Testis (tissue), 2 donors: ENCODE measurements at regions not wholly inside any gene's neighbourhood (a gene's known extent, or its start where the extent isn't known, plus 50 kb on each side); places are given as distances from the start of the nearest gene placed in this dataset.

Experiments
- DNase-seq: peaks from one replicate; pipeline ENCODE4 v3.0.0-alpha.2; 2019
- H3K27ac ChIP-seq, 2 donors: fragments of 200-600 bp; sonication (generic); one replicate each; pipeline ENCODE4 v1.5.1; 2019
- H3K27me3 ChIP-seq: fragments of 200-600 bp; sonication (generic); one replicate; pipeline ENCODE4 v1.5.1; 2019
- H3K36me3 ChIP-seq: fragments of 200-600 bp; sonication (generic); one replicate; pipeline ENCODE4 v1.5.1; 2017; ENCODE audit warnings: low read depth; ENCODE audit errors: missing control alignments
- H3K4me1 ChIP-seq: fragments of 200-600 bp; sonication (generic); one replicate; pipeline ENCODE4 v1.5.1; 2019
- H3K4me3 ChIP-seq, 2 donors: fragments of 200-600 bp; sonication (generic); one replicate each; pipeline ENCODE4 v1.5.1; 2017 to 2019
- H3K9me3 ChIP-seq: fragments of 200-600 bp; sonication (generic); one replicate; pipeline ENCODE4 v1.5.1; 2017
- POLR2A ChIP-seq: fragments of 450-650 bp; IDR thresholded peaks from one replicate; pipeline ENCODE4 v1.6.1; 2017; ENCODE audit warnings: antibody characterized with exemption, mild to moderate bottlenecking, moderate library complexity
- WGBS, 2 donors: methylation state at CpG; one replicate each; pipeline ENCODE4 v1.1.5; 2018; 5-methylcytosine and 5-hydroxymethylcytosine counted together
- intact Hi-C: fragments of 100-400 bp; cut with DNase I; formaldehyde crosslinking; loops from one replicate; pipeline ENCODE4 v1.15.1; 2023; ENCODE audit warnings: low total_unique reads
- small RNA-seq, 2 donors: library from RNA; depleted of rRNA; stranded (forward); fragments of <200 nt; gene quantifications; one replicate each; pipeline ENCODE3, GENCODE V24; 2016
- TF ChIP-seq, protein P1 (sequence below), 3 experiments: fragments of 450-650 bp in 2 of 3; fragments of 200-600 bp in 1 of 3; sonication (generic) in 1 of 3; IDR thresholded peaks; one replicate each; pipeline ENCODE4 v1.5.1; 2016 to 2019; ENCODE audit warnings: antibody characterized with exemption in 3 of 3, mild to moderate bottlenecking in 2 of 3, moderate library complexity in 1 of 3

DNA sequence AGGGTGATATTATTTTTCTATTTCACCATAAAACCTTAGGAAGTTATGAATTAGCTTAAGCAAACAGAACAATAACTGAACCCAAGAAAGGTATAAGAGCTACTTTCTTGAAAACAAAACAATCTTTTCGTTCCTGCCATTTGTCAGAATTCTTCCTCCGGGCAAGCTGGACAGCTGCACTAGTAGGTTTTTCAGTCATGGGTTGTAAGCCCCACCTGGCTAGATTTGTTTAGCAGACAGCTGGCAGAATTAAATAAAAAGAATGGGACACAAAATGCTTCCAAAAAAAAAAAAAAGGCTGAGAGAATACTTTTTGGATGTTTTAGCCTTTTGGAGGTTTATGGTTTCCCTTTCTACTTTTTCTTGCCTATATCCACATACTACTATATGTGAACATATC is 694.1 kb downstream of the ARHGAP15 start:
- H3K4me3 ChIP-seq: no peak overlapping the region
- 66 to 70% methylated on average over 2 of the region's 2 CpGs for WGBS, 2 donors
- no peaks in the 10 kb centered on the region for H3K4me1 ChIP-seq
- H3K27me3 ChIP-seq: no peaks in the 10 kb centered on the region
- DNase-seq: no peak
- no peaks in the 10 kb centered on the region for H3K36me3 ChIP-seq
- H3K9me3 ChIP-seq: no peaks in the 10 kb centered on the region
- TF ChIP-seq, protein P1, sequence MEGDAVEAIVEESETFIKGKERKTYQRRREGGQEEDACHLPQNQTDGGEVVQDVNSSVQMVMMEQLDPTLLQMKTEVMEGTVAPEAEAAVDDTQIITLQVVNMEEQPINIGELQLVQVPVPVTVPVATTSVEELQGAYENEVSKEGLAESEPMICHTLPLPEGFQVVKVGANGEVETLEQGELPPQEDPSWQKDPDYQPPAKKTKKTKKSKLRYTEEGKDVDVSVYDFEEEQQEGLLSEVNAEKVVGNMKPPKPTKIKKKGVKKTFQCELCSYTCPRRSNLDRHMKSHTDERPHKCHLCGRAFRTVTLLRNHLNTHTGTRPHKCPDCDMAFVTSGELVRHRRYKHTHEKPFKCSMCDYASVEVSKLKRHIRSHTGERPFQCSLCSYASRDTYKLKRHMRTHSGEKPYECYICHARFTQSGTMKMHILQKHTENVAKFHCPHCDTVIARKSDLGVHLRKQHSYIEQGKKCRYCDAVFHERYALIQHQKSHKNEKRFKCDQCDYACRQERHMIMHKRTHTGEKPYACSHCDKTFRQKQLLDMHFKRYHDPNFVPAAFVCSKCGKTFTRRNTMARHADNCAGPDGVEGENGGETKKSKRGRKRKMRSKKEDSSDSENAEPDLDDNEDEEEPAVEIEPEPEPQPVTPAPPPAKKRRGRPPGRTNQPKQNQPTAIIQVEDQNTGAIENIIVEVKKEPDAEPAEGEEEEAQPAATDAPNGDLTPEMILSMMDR (IDR thresholded peaks at IDR 0.05): no peak
- TF ChIP-seq POLR2A: no peak
- intact Hi-C loops: no loop called here
- no peak overlapping the region for H3K27ac ChIP-seq

DNA sequence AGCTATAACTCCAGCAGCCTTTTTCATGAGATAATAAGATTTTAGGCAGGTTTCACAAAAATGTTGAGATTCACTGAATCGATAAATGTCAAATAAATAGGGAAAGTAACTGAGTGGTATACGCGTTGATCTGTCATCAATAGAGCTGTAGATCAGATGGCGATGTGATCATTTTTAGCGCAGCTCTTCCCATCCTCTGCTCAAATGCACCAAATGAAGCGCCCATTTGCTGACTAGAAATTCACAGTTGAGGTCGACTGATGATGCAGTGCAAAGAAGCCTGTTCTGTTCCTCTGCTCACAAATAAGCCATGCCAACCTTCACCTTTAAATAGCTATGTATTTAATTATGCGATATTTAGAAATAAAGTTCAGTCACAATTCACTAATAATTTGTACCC is 693.5 kb downstream of the ARHGAP15 start:
- Histone ChIP-seq H3K4me1 (no peaks in the 10 kb centered on the region), H3K9me3 (no peaks in the 10 kb centered on the region), H3K4me3 (no peak overlapping the region), H3K27me3 (no peaks in the 10 kb centered on the region), H3K36me3 (no peaks in the 10 kb centered on the region), H3K27ac (no peak overlapping the region)
- DNase-seq: no peak
- 80 to 87% methylated on average over 8 of the region's 8 CpGs for WGBS, 2 donors
- no peak for TF ChIP-seq POLR2A
- TF ChIP-seq, protein P1 (IDR thresholded peaks at IDR 0.05): no peak
- intact Hi-C loops: no loop called here

DNA sequence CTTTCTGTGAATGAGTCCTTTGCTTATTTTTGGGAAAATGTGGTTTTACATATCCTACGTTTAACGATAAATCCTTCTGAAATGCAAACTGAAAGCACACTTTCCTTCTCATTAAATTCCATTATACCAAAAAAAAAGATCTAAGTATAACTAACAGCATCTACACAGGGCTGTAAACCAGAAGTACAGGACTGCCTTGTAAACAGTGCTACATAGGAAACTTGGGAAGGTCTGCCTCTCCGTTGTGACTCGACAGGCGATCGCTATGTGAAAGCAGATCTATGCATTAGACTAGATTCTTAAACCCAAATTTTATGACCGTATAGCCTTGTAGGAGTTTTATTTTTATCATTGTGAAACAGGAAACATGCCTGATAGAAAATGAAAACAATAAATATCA is 690.5 kb downstream of the ARHGAP15 start:
- WGBS, 2 donors: 54 to 58% methylated on average over 7 of the region's 7 CpGs
- Histone ChIP-seq H3K27ac (no peak overlapping the region), H3K36me3 (no peaks in the 10 kb centered on the region), H3K4me1 (no peaks in the 10 kb centered on the region), H3K9me3 (no peaks in the 10 kb centered on the region), H3K27me3 (no peaks in the 10 kb centered on the region), H3K4me3 (no peak overlapping the region)
- DNase-seq: no peak
- TF ChIP-seq, protein P1 (IDR thresholded peaks at IDR 0.05): no peak
- no peak for TF ChIP-seq POLR2A
- intact Hi-C loops: no loop called here

DNA sequence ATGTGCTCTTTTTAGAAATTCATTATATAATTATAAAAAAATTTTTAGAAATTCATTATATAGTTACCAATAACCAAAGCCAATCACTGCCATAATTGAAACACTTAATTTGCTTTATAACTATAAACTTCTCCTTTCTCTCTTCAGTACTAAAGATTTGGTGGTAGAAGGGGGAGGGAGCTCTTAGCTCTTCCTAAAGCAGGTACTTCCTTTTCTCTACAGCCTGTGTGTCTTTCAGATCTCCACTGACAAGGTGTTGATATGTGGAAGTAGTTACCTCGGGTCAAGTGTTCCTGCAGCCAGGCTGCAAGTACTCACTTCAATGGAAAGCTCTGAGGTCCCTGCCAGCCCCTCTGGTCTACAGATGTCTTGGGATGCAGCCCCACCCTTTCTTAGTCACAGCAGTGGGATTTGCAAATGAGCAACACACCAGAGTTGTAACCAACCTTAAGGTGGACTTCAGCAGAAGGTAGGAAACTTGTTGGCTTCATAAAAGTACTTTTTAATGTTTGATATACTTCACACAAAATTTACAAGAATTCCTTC is 690.0 kb downstream of the ARHGAP15 start:
- intact Hi-C loops: no loop called here
- Histone ChIP-seq H3K27me3 (no peaks in the 10 kb centered on the region), H3K4me3 (no peak overlapping the region), H3K36me3 (no peaks in the 10 kb centered on the region), H3K4me1 (no peaks in the 10 kb centered on the region), H3K9me3 (no peaks in the 10 kb centered on the region), H3K27ac (no peak overlapping the region)
- TF ChIP-seq, protein P1 (IDR thresholded peaks at IDR 0.05): no peak
- TF ChIP-seq POLR2A: no peak
- WGBS, 2 donors: 25 to 26% methylated on average over 1 of the region's 1 CpG
- no peak for DNase-seq

Small RNA genes in the stretch of these regions (small RNA-seq; reads per million reads assigned to genes)
- 0 reads per million in 2 donors for gene RF00019
